ENCODE measurements at regions not wholly inside any gene's neighbourhood (a gene's known extent, or its start where the extent isn't known, plus 50 kb on each side); places are given as distances from the start of the nearest gene placed in this dataset.

DNA sequence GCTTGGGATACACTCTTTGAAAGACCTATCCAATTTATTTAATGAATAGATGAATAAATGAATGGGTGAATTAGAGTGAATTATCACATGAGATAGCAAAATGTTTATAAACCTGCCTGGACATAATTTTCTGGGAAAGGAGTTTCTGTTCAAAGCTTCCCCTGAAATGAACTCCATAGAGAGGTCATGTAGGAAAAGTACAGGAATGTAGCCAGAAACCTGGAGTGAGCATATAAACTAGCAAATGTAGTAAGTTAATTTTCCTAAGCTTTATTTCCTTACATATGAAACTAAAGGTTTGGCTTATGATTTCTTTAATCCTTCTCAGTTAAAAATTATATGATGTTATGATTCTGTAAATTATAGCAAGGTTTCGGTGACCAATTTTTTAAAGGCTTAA lies 380.3 kb upstream of the RSPO3 start:
- no peak overlapping the region for H3K4me3 ChIP-seq
- no peaks in the 10 kb centered on the region for H3K9me3 ChIP-seq
- intact Hi-C loops (cut with DNase I): no loop called here
- no peaks in the 10 kb centered on the region for H3K4me1 ChIP-seq
- H3K36me3 ChIP-seq: no peaks in the 10 kb centered on the region
- H3K27me3 ChIP-seq: no peaks in the 10 kb centered on the region
- H3K27ac ChIP-seq: no peak overlapping the region
- TF ChIP-seq POLR2A (IDR thresholded peaks at IDR 0.05): no peak
- TF ChIP-seq POLR2AphosphoS5 (IDR thresholded peaks at IDR 0.05; ENCODE audit: insufficient read depth in 1 of 2, low read depth in 1 of 2): no peak
- no peak for TF ChIP-seq CTCF (IDR thresholded peaks at IDR 0.05)
- DNase-seq (ENCODE audit: extremely low spot score in 2 of 2): no peak

- no peak for TF ChIP-seq POLR2AphosphoS5 (IDR thresholded peaks at IDR 0.05; ENCODE audit: insufficient read depth in 1 of 2, low read depth in 1 of 2)
Measured at GRCh38 chr6:126738641-126739040, 379.8 kb upstream of the RSPO3 start.

GRCh38 chr6:126743076-126743475 lies 375.4 kb upstream of the RSPO3 start:
- no peaks in the 10 kb centered on the region for H3K36me3 ChIP-seq
- no peak overlapping the region for H3K27ac ChIP-seq
- H3K4me1 ChIP-seq: no peaks in the 10 kb centered on the region
- no peak for TF ChIP-seq POLR2A (IDR thresholded peaks at IDR 0.05)
- no peak for TF ChIP-seq POLR2AphosphoS5 (IDR thresholded peaks at IDR 0.05; ENCODE audit: insufficient read depth in 1 of 2, low read depth in 1 of 2)
- TF ChIP-seq CTCF (IDR thresholded peaks at IDR 0.05): no peak
- no peaks in the 10 kb centered on the region for H3K27me3 ChIP-seq
- H3K9me3 ChIP-seq: no peaks in the 10 kb centered on the region
- H3K4me3 ChIP-seq: no peak overlapping the region
- intact Hi-C loops (cut with DNase I): no loop called here
- no peak for DNase-seq (ENCODE audit: extremely low spot score in 2 of 2)

More at GRCh38 chr6:126738641-126739040, 379.8 kb upstream of the RSPO3 start:
- Histone ChIP-seq H3K27me3 (no peaks in the 10 kb centered on the region), H3K4me1 (no peaks in the 10 kb centered on the region), H3K36me3 (no peaks in the 10 kb centered on the region), H3K9me3 (no peaks in the 10 kb centered on the region), H3K27ac (no peak overlapping the region), H3K4me3 (no peak overlapping the region)
- intact Hi-C loops (cut with DNase I): no loop called here
- no peak for DNase-seq (ENCODE audit: extremely low spot score in 2 of 2)

DNA sequence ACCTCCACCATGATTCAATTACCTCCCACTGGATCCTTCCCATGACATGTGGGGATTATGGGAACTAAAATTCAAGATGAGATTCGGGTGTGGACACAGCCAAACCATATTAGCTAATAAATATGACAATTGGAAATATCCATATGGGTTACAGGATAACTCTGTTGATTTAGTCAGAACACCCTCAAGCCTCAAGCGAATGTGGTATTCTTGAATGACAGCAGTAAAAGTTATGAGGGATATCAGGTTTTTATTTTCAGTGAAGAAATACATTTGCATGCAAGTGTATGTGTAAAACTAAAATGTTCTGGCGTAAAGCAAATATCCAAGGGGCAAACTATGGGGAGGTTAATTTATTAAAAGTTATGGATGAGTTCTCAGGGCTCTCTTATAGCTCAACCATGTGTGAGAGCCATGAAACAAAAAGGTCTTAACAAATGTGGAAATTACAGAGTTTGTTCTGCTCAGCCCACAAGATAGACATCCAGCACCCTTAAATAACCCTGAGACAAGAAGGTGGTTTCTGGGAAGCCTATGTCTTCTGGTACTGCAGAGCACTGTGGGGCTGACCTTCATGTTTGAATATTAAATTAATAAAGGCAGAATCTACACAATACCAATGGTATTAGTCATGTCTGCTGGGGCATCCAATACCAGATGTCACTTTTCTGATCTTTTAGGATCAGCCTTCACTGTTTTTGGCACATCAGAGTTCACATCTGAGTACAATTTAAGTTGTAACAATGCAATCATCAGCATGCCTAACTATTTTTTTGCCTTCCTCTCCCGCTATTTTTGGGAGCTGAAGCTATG lies 370.5 kb upstream of the RSPO3 start:
- Histone ChIP-seq H3K9me3 (no peaks in the 10 kb centered on the region), H3K4me1 (no peaks in the 10 kb centered on the region), H3K36me3 (no peaks in the 10 kb centered on the region), H3K27me3 (no peaks in the 10 kb centered on the region), H3K4me3 (no peak overlapping the region), H3K27ac (no peak overlapping the region)
- DNase-seq (ENCODE audit: extremely low spot score in 2 of 2): no peak
- TF ChIP-seq POLR2AphosphoS5 (IDR thresholded peaks at IDR 0.05; ENCODE audit: insufficient read depth in 1 of 2, low read depth in 1 of 2) (no peak), CTCF (IDR thresholded peaks at IDR 0.05) (no peak), POLR2A (IDR thresholded peaks at IDR 0.05) (no peak)
- intact Hi-C loops (cut with DNase I): no loop called here

GRCh38 chr6:126753606-126754005 lies 364.9 kb upstream of the RSPO3 start:
- Histone ChIP-seq H3K4me3 (no peak overlapping the region), H3K27ac (no peak overlapping the region), H3K27me3 (no peaks in the 10 kb centered on the region), H3K4me1 (no peaks in the 10 kb centered on the region), H3K36me3 (no peaks in the 10 kb centered on the region), H3K9me3 (no peaks in the 10 kb centered on the region)
- DNase-seq (ENCODE audit: extremely low spot score in 2 of 2): no peak
- intact Hi-C loops (cut with DNase I): no loop called here
- no peak for TF ChIP-seq POLR2A (IDR thresholded peaks at IDR 0.05)
- TF ChIP-seq POLR2AphosphoS5 (IDR thresholded peaks at IDR 0.05; ENCODE audit: insufficient read depth in 1 of 2, low read depth in 1 of 2): no peak
- TF ChIP-seq CTCF (IDR thresholded peaks at IDR 0.05): no peak
